Fibroblast of pulmonary artery (primary cell): ENCODE measurements at regions not wholly inside any gene's neighbourhood (a gene's known extent, or its start where the extent isn't known, plus 50 kb on each side); places are given as distances from the start of the nearest gene placed in this dataset.
A peak's percentile ranks its signal among the peaks of the same experiment; 100 is the strongest.

Source experiments
- DNase-seq: peaks from one replicate; pipeline ENCODE4 v3.0.0-alpha.2; 2010; ENCODE audit warnings: low read depth
- H3K4me3 ChIP-seq: replicated peaks from 2 replicates; pipeline ENCODE4 v1.5.1; 2011; ENCODE audit warnings: low read depth, mild to moderate bottlenecking, control low read depth, low read length, moderate library complexity
- CTCF ChIP-seq: IDR thresholded peaks from 2 replicates; pipeline ENCODE4 v1.5.1; 2011; ENCODE audit warnings: mild to moderate bottlenecking, control low read depth, low read length, inconsistent platforms; ENCODE audit errors: missing control alignments

- no peak overlapping the region for H3K4me3 ChIP-seq
- peak; percentile 87 for TF ChIP-seq CTCF
- peak; percentile 81 for DNase-seq
These were observed 120.1 kb upstream of the MAX start for GRCh38 chr14:65222440-65222858.

GRCh38 chr14:65223636-65224035 is 121.3 kb upstream of the MAX start:
- H3K4me3 ChIP-seq: no peak overlapping the region
- TF ChIP-seq CTCF: no peak
- DNase-seq: no peak

- TF ChIP-seq CTCF: no peak
- no peak overlapping the region for H3K4me3 ChIP-seq
- DNase-seq: peak; percentile 48
These were observed 122.5 kb upstream of the MAX start for GRCh38 chr14:65224799-65225198.

- no peak overlapping the region for H3K4me3 ChIP-seq
- no peak for DNase-seq
- no peak for TF ChIP-seq CTCF
These were observed 123.2 kb upstream of the MAX start for GRCh38 chr14:65225299-65226159.

GRCh38 chr14:65226824-65227604 is 124.7 kb upstream of the MAX start:
- DNase-seq: peak; percentile 78
- TF ChIP-seq CTCF: no peak
- no peak overlapping the region for H3K4me3 ChIP-seq

- TF ChIP-seq CTCF: no peak
- DNase-seq: no peak
- no peak overlapping the region for H3K4me3 ChIP-seq
These were observed 126.1 kb upstream of the MAX start for GRCh38 chr14:65228436-65228835.
